Ishikawa (cell line): ENCODE measurements at regions not wholly inside any gene's neighbourhood (a gene's known extent, or its start where the extent isn't known, plus 50 kb on each side); places are given as distances from the start of the nearest gene placed in this dataset.

Experiments used
- CEBPB ChIP-seq: IDR thresholded peaks from 2 replicates; pipeline ENCODE4 v1.6.1; 2012
- EGR1 ChIP-seq: IDR thresholded peaks from 2 replicates; pipeline ENCODE4 v1.6.1; 2012
- EP300 ChIP-seq: IDR thresholded peaks from 2 replicates; pipeline ENCODE4 v1.6.1; 2012; ENCODE audit warnings: borderline replicate concordance
- FOXM1 ChIP-seq: IDR thresholded peaks from 2 replicates; pipeline ENCODE4 v1.6.1; 2012; ENCODE audit warnings: low read depth, borderline replicate concordance
- NFIC ChIP-seq: IDR thresholded peaks from 2 replicates; pipeline ENCODE4 v1.6.1; 2012
- RAD21 ChIP-seq: IDR thresholded peaks from 2 replicates; pipeline ENCODE4 v1.6.1; 2012; ENCODE audit warnings: low read depth
- TAF1 ChIP-seq: IDR thresholded peaks from 2 replicates; pipeline ENCODE4 v1.6.1; 2012; ENCODE audit warnings: low read depth, mild to moderate bottlenecking
- YY1 ChIP-seq: IDR thresholded peaks from 2 replicates; pipeline ENCODE4 v1.6.1; 2012; ENCODE audit warnings: low read depth
- TF ChIP-seq, protein P1 (sequence below): IDR thresholded peaks from 2 replicates; pipeline ENCODE4 v1.6.1; 2012
- TF ChIP-seq, protein P2 (sequence below): IDR thresholded peaks from 2 replicates; pipeline ENCODE4 v1.6.1; 2012; ENCODE audit warnings: low read depth, mild to moderate bottlenecking

DNA sequence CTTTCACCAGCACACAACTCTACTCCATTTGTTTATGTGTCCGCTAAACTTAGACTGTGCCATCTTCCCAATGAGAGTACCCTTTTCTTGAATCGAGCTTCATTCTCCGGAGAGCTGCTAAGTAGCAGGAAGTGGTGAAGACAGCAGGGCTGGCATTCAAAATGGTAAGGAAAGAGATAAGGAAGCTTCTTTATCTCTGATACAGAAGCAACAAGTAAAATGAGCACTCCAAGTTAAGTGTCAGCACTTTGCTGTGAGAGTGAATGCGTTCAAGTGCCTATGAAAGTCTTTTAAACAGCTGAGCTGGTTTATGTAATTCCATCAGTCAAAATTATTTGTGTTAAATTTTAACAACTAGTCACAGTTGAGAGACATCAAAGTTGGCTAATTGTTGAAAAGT is 386.8 kb upstream of the PTPRD start:
- no peak for TF ChIP-seq YY1
- TF ChIP-seq NFIC: no peak
- no peak for TF ChIP-seq EGR1
- no peak for TF ChIP-seq TAF1
- TF ChIP-seq FOXM1: no peak
- no peak for TF ChIP-seq RAD21
- no peak for TF ChIP-seq EP300
- TF ChIP-seq, protein P1, sequence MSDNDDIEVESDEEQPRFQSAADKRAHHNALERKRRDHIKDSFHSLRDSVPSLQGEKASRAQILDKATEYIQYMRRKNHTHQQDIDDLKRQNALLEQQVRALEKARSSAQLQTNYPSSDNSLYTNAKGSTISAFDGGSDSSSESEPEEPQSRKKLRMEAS: no peak
- TF ChIP-seq, protein P2, sequence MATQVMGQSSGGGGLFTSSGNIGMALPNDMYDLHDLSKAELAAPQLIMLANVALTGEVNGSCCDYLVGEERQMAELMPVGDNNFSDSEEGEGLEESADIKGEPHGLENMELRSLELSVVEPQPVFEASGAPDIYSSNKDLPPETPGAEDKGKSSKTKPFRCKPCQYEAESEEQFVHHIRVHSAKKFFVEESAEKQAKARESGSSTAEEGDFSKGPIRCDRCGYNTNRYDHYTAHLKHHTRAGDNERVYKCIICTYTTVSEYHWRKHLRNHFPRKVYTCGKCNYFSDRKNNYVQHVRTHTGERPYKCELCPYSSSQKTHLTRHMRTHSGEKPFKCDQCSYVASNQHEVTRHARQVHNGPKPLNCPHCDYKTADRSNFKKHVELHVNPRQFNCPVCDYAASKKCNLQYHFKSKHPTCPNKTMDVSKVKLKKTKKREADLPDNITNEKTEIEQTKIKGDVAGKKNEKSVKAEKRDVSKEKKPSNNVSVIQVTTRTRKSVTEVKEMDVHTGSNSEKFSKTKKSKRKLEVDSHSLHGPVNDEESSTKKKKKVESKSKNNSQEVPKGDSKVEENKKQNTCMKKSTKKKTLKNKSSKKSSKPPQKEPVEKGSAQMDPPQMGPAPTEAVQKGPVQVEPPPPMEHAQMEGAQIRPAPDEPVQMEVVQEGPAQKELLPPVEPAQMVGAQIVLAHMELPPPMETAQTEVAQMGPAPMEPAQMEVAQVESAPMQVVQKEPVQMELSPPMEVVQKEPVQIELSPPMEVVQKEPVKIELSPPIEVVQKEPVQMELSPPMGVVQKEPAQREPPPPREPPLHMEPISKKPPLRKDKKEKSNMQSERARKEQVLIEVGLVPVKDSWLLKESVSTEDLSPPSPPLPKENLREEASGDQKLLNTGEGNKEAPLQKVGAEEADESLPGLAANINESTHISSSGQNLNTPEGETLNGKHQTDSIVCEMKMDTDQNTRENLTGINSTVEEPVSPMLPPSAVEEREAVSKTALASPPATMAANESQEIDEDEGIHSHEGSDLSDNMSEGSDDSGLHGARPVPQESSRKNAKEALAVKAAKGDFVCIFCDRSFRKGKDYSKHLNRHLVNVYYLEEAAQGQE: no peak
- no peak for TF ChIP-seq CEBPB
